Activated T-cell treated with anti-CD3 and anti-CD28 coated beads for 48 hours (primary cell): ENCODE measurements at regions not wholly inside any gene's neighbourhood (a gene's known extent, or its start where the extent isn't known, plus 50 kb on each side); places are given as distances from the start of the nearest gene placed in this dataset.
"Not testable (repeated sequence)": the region's sequence is repeated elsewhere in the genome, so short reads cannot be mapped to it uniquely, and the experiment has no call there.

Source experiments
- DNase-seq: peaks from one replicate; pipeline ENCODE4 v3.0.0-alpha.2; 2020; ENCODE audit warnings: low read depth

- DNase-seq, result not testable (repeated sequence)
Observed at GRCh38 chr21:27984663-27985325, 1007.9 kb downstream of the LTN1 start.

DNA sequence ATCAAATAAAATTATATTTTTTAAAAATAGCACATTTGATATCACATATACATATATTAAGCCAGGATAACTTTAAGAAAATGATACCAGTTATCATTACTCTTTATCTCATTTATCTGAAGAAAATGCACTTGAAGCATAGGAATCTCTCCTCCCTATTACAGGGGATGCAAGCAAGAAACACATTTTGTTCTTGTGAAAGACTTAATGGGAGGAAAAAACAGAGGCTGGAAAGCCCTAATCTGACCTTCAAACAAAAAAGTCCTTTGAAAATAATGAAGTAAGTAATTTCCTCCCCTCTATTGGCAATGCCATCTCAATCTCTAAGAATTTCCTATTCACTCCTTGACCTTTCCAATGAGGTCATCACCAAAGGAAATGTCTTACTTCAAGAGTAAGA lies 1012.6 kb upstream of the ADAMTS5 start:
- not testable (repeated sequence) for DNase-seq

- DNase-seq, result no peak
Observed at GRCh38 chr21:27975514-27975913, 1008.6 kb upstream of the ADAMTS5 start.

DNA sequence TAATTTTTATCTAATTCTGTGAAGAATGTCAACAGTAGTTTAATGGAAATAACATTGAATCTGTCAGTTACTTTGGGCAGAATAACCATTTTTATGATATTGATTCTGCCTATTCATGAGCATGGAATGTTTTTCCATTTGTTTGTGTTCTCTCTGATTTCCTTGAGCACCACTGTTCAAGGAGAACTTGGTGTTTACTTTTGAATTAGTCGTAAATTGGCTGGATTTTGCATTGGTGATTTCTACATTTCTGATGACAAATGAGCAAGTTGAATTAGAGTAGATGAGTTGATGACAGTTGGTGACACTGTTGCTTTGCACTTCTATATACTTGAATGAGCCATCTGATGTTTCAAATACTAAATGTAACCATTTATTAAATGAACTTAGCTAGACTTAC lies 1007.3 kb upstream of the ADAMTS5 start:
- not testable (repeated sequence) for DNase-seq

DNA sequence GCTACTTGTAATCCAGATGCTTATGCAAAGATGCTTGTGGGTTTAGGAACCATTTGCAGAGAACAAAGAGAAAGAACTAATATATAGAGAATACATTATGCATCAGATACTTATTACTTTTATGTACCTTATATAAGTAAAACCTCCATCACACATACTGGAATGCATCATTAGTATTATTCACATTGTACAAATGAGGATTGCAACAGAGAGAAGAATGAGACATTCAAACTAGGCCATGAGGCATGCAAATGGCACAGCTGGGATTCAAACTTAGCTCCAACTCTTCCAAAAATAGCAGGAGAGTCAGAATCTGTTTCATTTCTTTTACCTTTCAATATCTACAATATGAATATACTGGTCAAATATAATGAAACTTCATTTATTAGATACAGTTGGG lies 1001.4 kb upstream of the ADAMTS5 start:
- DNase-seq, result not testable (repeated sequence)

GRCh38 chr21:27954543-27955165 lies 987.8 kb upstream of the ADAMTS5 start:
- no peak for DNase-seq

DNA sequence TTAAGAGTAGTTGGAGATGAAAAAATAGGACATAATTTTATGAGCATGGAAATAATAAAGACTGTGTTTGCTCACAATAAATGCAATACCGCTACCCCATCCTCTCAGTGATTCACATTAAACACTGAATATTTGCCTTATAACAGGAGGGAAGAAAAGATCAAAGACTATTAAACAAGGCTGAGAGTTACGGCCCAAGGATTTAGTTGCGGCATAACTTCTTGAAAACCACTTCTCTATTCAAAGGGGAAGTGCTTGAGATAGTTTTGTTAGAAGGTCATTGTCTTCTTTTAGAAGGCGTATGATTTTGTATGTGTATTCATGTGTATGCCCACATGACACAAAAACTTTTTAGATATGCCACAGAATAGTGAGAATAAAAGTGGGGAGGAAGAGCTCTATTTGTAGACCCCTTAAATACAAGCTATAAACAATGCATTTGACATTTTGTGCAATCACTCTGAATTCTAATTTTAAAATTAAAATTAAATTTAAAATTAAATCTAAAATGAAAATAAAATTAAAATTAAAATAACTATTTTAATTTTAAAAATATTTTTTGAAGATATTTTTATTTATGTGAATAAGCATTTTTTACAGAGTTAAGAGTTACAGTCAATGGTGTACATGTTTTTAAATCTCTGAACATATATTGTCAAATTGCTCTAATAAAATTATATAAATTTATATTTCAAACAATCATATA lies 986.6 kb upstream of the ADAMTS5 start:
- no peak for DNase-seq

- not testable (repeated sequence) for DNase-seq
Observed at GRCh38 chr21:27949093-27949492, 982.2 kb upstream of the ADAMTS5 start.

GRCh38 chr21:27930108-27930767 lies 963.4 kb upstream of the ADAMTS5 start:
- DNase-seq, result not testable (repeated sequence)

- not testable (repeated sequence) for DNase-seq
Observed at GRCh38 chr21:27929179-27929578, 962.3 kb upstream of the ADAMTS5 start.

- not testable (repeated sequence) for DNase-seq
Observed at GRCh38 chr21:27928534-27929115, 961.7 kb upstream of the ADAMTS5 start.

DNA sequence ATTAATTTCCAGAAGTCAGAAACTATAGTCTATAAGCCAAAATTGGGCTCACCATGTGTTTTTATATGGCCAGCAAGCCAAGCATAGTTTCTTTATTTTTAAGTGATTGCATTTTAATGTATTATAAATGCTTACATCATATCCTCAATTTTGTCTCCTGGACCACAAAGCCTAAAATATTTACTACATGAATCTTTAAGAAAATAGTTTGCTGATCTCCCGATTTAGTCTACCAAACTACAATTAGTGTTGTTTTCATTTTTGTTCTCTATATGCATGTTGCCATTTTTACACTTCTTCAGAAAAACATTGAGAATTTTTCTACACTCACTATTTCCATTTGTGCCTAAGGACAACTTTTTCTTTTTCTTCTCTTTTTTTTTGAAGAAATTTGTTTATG lies 954.5 kb upstream of the ADAMTS5 start:
- DNase-seq, result not testable (repeated sequence)

GRCh38 chr21:27917966-27918365 lies 951.1 kb upstream of the ADAMTS5 start:
- DNase-seq, result not testable (repeated sequence)

DNA sequence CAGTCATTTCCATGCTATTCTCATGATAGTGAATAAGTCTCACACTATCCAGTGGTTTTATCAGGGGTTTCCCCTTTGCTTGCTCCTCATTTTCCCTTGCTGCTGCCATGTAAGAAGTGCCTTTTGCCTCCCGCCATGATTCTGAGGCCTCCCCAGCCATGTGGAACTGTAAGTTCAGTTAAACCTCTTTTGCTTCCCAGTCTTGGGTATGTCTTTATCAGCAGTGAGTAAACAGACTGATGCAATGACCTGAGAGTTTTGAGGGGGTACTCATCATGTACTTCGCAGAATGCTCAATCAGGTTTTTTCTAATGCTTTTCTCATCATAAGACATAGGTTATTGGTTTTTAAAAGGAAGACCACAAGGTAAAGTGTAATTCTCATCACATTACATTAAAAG lies 949.4 kb upstream of the ADAMTS5 start:
- DNase-seq, result not testable (repeated sequence)

GRCh38 chr21:27912133-27912532 lies 945.2 kb upstream of the ADAMTS5 start:
- DNase-seq, result not testable (repeated sequence)

DNA sequence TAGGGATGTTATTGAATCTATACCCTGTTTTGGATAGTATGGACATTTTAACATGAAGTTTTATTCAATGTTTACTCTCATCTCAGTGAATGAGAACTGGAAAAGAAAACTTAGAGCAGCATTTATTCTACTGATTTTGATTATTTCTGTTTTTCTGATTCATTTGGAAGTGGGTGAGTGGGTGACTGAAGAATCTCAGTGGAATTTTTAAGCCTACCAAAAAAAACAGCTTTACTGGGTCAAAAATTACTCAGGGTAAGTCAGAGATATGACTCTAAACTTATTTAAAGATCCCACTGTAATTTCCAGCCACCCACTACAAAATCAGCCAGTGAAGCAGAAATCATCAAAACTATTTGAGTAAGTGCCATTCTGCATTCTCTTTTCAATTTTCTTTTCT lies 942.6 kb upstream of the ADAMTS5 start:
- not testable (repeated sequence) for DNase-seq

DNA sequence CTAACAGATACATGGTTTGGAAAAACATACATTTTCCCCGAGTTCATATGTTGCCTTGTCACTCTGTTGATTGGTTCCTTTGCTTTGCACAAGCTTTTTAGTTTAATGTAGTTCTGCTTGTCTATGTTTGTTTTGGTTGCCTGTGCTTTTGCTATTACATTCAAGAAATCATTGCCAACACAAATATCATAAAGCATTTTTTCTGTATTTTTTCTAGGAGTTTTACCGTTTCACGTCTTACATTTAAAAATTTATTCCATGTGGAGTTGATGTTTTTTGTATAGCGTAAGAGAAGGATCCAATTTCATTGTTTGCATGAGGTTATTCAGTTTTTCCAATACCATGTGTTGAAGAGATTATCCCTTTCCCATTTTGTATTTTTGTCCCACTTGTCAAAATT lies 941.9 kb upstream of the ADAMTS5 start:
- not testable (repeated sequence) for DNase-seq

DNA sequence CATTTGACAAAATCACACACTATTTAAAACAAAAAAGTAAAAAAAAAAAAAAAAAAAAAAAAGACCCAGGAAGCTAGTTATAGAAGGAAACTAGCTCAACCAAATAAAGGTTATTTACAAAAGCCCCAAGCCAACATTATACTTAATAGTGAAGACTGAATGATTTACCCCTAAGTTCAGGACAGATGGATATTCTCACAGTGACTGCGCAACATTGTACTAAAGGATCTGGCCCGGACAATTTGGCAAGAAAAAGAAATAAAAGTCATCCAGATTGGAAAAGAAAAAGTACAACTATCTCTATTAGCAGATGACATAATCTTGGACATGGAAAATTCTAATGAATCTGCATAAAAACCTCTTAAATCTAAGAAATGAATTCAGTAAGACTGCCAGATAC lies 936.0 kb upstream of the ADAMTS5 start:
- not testable (repeated sequence) for DNase-seq

- DNase-seq, result not testable (repeated sequence)
Observed at GRCh38 chr21:27893619-27894018, 926.7 kb upstream of the ADAMTS5 start.

DNA sequence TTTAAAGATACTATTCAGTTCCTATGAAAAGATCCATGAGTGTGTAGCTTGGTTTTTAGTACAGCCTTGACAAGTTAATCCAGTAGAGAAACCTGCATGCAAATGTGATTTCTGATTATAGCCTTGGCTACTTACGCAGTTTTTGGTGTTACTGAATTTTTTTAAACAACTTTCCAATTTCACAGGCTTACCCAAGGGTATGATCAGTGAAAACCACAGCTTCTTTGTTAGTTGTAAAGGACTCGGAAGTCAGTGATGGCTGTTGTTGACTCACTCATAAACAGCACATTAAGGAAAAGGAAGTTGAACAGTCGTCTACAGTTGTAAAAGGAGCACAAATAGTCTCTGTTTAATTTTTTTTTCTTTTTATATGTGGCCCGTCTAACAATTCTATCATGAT lies 924.6 kb upstream of the ADAMTS5 start:
- DNase-seq, result not testable (repeated sequence)

DNA sequence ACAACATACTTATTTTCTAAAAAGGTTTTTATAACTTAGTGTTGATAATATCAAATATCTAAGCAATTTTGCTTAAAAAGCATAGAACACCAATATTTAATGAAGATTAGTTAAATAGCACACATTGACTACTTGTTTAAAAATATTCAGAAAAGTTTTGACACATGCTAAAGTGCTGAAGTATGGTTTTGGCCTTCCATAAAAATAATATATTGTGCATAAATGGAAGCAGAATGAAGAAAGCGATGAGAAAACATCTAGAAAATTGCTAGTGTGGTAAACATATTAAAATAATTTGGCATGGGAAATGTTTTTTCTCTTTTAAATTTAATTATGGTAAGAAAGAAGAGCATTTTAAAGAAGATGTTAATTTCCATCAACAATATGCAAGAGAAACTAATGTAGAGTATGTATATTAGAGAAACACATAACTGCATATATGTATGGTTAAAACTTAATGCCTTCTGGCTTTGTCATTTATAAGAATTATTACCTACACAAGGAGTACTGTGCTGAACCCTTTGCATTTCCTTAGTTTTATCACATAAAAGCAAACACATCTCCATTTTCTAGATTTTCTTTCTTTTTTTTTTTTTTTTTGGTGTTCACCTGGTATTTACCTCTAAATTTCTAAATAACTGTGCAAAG lies 921.0 kb upstream of the ADAMTS5 start:
- not testable (repeated sequence) for DNase-seq

GRCh38 chr21:27885296-27885711 lies 918.4 kb upstream of the ADAMTS5 start:
- no peak for DNase-seq
